ENCODE measurements at regions not wholly inside any gene's neighbourhood (a gene's known extent, or its start where the extent isn't known, plus 50 kb on each side); places are given as distances from the start of the nearest gene placed in this dataset.

- no peak for TF ChIP-seq CTCF (IDR thresholded peaks at IDR 0.05; ENCODE audit: insufficient read depth, low read length, poor library complexity, severe bottlenecking)
- no peak for TF ChIP-seq EZH2phosphoT487 (conservative IDR thresholded peaks at IDR 0.05; ENCODE audit: low read length)
Measured at GRCh38 chr12:127690161-127690560, 576.8 kb upstream of the TMEM132C start.
